ENCODE measurements at regions not wholly inside any gene's neighbourhood (a gene's known extent, or its start where the extent isn't known, plus 50 kb on each side); places are given as distances from the start of the nearest gene placed in this dataset.
"Not testable (repeated sequence)": the region's sequence is repeated elsewhere in the genome, so short reads cannot be mapped to it uniquely, and the experiment has no call there.

GRCh38 chr14:46147452-46147851, 504.1 kb downstream of the RPL10L start:
- no peak for DNase-seq (ENCODE audit: low read depth)

DNA sequence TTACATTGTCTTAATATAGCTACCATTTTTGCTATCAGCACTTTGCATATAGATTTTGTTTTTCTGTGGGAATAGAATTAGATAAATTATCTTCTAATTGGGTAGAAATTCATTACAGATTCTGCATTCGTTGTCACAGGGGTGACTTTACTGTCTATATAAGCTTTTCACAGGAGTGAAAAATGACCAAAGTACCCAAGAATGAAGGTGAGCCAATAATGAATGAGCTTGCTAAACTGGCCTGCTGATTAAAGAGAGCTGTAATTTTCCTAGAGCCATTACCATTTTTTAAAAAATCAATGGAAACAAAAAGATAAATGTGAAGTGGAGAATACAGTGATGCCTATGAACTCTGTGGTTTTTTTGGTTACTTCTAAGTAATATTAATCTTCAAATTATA, 504.6 kb downstream of the RPL10L start:
- no peak for DNase-seq (ENCODE audit: low read depth)

GRCh38 chr14:46140445-46140844, 511.1 kb downstream of the RPL10L start:
- DNase-seq (ENCODE audit: low read depth): no peak

DNA sequence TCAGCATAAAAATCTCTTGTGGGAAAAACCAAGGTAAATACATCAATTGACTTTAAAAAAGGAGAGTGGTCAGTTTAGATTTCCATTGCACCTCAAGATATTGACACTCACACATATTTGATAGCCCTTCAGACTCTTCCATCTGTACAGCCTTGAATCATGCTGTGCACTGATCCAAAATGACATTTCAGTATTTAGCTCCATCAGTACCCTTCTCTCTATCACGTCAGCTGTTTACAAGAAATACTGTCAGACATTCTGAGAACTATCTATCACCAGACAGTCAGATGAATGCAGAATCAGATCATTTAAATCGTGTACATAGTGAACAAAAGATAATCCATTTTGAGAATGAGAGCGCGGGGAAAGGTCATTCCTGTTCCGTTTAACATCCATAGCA, 511.9 kb downstream of the RPL10L start:
- DNase-seq (ENCODE audit: low read depth): no peak

DNA sequence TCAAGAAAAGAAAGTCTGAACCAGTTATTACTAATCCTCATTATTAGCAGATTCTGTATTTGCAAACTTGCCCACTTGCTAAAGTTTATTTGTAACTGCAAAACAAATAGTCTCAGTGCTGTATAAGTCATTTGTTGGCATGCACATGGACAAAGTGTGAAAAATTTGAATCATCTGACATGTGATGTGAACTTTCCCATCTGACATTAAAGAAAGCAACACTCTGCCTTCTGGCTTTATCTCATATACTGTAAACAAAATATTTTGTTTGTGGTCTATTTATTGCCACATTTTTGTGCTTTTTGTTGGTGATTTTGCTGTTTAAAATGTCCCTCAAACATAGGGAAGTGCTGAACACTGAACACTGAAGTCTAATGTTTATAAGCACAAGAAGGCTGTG, 513.8 kb downstream of the RPL10L start:
- DNase-seq (ENCODE audit: low read depth): no peak

DNA sequence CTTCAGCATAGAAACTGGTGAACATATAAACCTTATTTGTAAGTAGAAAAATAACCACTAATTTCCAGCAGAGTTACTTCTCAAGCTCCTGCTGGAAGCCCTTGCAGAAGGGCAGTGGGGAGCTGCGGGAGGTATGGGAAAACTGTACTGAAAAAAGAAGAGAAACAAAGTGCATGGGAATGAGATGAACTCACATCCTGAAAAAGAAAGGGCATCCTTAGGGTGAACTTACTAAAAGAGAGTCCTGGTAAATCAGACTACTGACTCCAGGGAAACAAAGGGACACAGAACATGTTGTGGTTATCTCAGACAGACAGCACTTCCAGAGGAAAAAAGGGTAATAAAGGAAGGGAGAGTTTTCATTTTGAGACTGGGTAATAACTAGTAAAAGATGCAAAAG, 515.1 kb downstream of the RPL10L start:
- no peak for DNase-seq (ENCODE audit: low read depth)

DNA sequence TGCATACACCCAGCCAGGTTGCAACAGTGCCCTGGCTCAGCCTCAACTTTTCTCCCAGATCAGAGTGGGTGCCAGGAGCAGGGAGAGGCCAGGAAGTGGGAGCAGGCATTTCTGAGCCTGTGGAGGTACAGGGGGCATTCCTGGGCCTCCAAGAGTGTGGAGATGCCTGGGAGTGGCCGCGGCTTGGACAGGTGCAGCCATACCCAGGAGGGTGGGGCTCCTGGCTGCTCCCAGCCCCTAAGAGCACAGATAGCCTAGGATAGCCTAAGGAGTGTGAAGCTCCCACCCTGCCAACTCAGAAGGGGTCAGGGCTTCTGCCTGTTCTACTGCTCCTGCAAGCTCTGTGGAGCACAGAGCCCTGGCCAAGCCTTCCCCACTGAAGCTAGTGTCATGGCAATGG, 543.4 kb downstream of the RPL10L start:
- DNase-seq (ENCODE audit: low read depth): no peak

- DNase-seq (ENCODE audit: low read depth): not testable (repeated sequence)
These were observed 550.7 kb downstream of the RPL10L start for GRCh38 chr14:46100901-46101300.

DNA sequence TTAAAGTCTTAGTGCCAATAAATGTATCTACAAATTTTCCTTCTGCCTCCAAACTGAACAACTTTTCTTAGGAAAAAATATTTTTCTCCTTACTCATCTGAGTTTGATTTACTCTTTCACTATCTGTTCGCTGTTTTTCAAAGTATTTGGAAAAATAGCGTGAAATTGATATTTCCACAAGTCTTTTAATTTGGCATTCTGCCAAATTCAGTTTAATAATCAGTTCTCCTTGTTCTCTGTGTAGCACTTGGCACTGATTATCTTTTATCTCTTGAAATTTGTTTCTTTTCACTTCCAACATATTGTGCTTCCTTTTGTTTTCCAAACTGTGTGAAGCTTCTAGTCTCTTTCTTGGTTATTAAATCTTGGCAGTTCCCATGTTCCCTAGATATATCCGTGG, 559.8 kb downstream of the RPL10L start:
- no peak for DNase-seq (ENCODE audit: low read depth)

DNA sequence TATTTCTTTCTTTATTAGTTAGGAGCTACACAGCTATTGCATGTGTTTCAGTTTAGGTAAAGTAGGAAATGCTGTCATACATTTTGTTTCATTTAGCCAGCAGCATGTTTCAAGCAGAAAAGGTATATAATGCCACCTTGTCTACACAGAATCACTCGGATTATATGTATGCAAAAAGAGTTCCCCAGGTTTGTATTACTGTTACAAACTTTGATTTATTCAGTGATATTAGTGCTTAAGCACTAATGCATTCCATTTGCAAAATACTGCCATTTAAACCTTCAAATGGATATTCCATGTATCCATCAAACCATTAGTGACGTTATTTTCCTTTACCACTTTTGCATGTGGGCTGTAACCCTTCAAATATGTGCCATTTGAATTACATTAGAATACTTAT, 564.0 kb downstream of the RPL10L start:
- DNase-seq (ENCODE audit: low read depth): no peak

DNA sequence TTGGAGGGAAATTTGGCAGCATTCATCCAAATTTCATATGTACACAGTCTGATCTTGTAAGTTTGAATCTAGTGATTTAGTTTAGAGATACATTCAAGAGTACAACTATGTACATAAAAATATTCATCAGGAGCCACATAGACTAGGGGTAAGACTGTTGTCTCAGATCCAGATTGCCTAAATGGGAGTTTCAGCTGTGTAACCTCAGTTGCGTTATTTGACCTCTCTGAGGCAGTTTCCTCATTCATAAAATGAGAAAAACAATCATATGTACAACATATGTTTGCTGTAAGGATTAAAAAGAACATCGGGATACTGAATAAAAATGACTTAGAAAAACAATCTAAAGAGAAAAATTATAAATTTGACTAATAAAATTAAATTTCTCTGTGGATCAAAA, 577.5 kb downstream of the RPL10L start:
- DNase-seq (ENCODE audit: low read depth): no peak

- DNase-seq (ENCODE audit: low read depth): no peak
These were observed 587.7 kb downstream of the RPL10L start for GRCh38 chr14:46063872-46064271.

GRCh38 chr14:46058964-46059563, 592.5 kb downstream of the RPL10L start:
- DNase-seq (ENCODE audit: low read depth): no peak

GRCh38 chr14:46057799-46058198, 593.8 kb downstream of the RPL10L start:
- no peak for DNase-seq (ENCODE audit: low read depth)

GRCh38 chr14:46054526-46054925, 597.1 kb downstream of the RPL10L start:
- no peak for DNase-seq (ENCODE audit: low read depth)

DNA sequence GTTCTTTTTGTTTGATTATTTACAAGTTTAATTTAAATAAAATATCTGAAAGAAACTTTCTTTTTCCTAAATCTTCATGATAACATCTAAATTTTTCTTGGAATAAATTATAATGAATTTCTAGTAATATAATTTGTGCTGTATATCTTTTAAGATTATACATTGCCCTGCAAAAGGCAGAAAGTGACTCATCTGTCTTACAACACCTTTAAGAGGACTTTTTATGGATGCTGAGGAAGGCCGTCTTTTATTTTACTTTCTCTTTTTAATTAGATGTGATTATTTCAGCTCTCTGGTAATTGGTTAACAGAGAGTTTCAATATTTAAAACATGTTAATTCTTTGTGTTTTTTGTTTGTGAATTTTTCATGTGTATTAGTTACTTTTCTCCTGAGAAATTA, 598.4 kb downstream of the RPL10L start:
- DNase-seq (ENCODE audit: low read depth): no peak

- DNase-seq (ENCODE audit: low read depth): no peak
These were observed 599.8 kb downstream of the RPL10L start for GRCh38 chr14:46051796-46052195.

DNA sequence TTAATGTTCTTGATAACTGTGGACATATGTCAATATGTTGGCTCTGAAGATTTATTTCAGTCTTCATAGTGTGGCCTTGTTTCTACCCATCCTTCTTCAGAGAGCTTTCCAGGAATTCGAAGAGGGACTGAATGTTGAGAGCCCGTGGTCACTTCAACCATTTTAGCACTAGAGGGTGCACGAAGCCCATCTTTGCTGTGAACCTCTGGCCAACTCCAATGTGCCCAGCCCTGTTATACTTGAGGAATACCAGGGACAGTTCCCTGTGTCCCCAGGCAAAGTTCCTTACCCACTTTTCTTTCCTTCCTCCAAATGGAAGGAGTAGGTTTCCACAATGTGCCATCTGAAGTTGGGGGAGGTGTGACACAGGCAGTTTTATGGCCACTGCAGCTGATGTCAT, 603.5 kb downstream of the RPL10L start:
- no peak for DNase-seq (ENCODE audit: low read depth)

DNA sequence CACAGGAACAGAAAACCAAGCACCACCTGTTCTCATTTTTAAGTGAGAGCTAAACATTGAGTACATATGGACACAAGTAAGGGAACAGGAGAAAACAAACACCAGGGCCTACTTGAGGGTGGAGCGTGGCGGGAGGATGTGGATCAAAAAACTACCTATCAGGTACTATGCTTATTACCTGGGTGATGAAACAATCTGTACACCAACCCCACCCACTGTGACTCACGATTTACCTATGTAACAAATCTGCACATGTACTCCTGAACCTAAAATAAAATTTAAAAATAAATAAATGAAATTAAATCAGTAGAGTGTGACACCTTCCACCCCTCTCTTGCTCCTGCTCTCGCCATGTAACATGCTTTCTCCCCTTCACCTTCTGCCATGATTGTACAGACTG, 615.5 kb downstream of the RPL10L start:
- no peak for DNase-seq (ENCODE audit: low read depth)

- no peak for DNase-seq (ENCODE audit: low read depth)
These were observed 617.3 kb downstream of the RPL10L start for GRCh38 chr14:46034305-46034704.

GRCh38 chr14:46018846-46019420, 632.6 kb downstream of the RPL10L start:
- no peak for DNase-seq (ENCODE audit: low read depth)

- no peak for DNase-seq (ENCODE audit: low read depth)
These were observed 643.2 kb downstream of the RPL10L start for GRCh38 chr14:46008348-46008747.

- no peak for DNase-seq (ENCODE audit: low read depth)
These were observed 653.0 kb downstream of the RPL10L start for GRCh38 chr14:45998554-45998953.

GRCh38 chr14:45990252-45990651, 661.3 kb downstream of the RPL10L start:
- no peak for DNase-seq (ENCODE audit: low read depth)

All from Daoy (cell line).